NT2/D1 (cell line): ENCODE measurements at regions not wholly inside any gene's neighbourhood (a gene's known extent, or its start where the extent isn't known, plus 50 kb on each side); places are given as distances from the start of the nearest gene placed in this dataset.

Experiments used
- SUZ12 ChIP-seq: IDR thresholded peaks from 2 replicates; pipeline ENCODE4 v1.6.1; 2011; ENCODE audit not compliant: insufficient read length, insufficient read depth; ENCODE audit errors: extremely low read depth
- YY1 ChIP-seq: IDR thresholded peaks from 2 replicates; pipeline ENCODE4 v1.6.1; 2011; ENCODE audit not compliant: insufficient read length, insufficient read depth
- ZNF274 ChIP-seq: IDR thresholded peaks from 2 replicates; pipeline ENCODE4 v1.6.1; 2011; ENCODE audit warnings: mild to moderate bottlenecking, low read depth, low read length

DNA sequence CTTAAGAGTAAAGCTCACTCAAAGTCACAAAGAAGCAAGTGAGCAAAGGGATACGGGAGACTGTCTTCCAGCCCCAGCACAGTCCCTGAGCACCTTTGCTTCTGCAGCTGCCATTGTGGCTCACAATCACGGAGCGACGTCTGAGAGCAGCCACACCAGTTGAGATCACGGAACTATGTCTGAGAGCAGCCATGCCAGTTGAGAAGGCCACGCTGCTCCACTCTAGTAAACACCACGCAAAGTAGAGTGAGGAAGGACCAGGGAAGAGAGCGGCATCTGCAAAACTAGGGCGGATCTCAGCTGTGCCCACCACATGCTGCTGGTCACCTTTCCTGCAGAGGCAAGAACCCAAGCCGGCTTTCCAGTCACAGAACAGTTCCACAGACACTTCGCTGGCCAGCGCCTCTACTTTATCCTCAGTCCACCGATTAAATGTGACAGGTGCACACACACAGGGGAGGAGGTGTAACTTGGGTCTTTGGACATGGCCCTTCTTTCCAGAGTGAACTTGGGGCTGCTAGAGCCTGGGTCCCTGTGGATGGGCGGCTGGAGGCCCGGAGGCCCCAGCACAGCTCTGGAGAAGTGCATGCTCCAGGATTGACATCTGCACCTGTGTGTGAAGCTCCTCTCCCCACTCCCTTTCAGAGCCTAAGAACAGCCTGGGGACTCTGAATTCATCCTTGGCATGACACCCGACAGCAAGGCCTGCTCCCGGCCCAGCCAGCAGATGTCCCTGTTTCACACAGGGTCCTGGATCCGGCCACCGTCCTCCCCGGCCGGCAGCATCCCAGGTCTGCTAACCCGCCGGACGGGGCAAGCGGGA lies 324.9 kb upstream of the IRX4 start:
- TF ChIP-seq SUZ12 (no peak), YY1 (no peak), ZNF274 (no peak)
